ENCODE measurements at regions not wholly inside any gene's neighbourhood (a gene's known extent, or its start where the extent isn't known, plus 50 kb on each side); places are given as distances from the start of the nearest gene placed in this dataset.

- TF ChIP-seq CTCF (IDR thresholded peaks at IDR 0.05) (no peak), EZH2 (IDR thresholded peaks at IDR 0.05; ENCODE audit: borderline replicate concordance, insufficient read depth, low read depth, low read length, poor library complexity, severe bottlenecking) (no peak)
Observed at GRCh38 chr4:89398644-89399043, 91.0 kb upstream of the GPRIN3 start.
